Right forelimb (tissue), 1 donor: ENCODE measurements at regions not wholly inside any gene's neighbourhood (a gene's known extent, or its start where the extent isn't known, plus 50 kb on each side); places are given as distances from the start of the nearest gene placed in this dataset.
"Not testable (repeated sequence)": the region's sequence is repeated elsewhere in the genome, so short reads cannot be mapped to it uniquely, and the experiment has no call there.

ENCODE experiments used
- DNase-seq: peaks from one replicate; pipeline ENCODE4 v3.0.0-alpha.2; 2018

DNA sequence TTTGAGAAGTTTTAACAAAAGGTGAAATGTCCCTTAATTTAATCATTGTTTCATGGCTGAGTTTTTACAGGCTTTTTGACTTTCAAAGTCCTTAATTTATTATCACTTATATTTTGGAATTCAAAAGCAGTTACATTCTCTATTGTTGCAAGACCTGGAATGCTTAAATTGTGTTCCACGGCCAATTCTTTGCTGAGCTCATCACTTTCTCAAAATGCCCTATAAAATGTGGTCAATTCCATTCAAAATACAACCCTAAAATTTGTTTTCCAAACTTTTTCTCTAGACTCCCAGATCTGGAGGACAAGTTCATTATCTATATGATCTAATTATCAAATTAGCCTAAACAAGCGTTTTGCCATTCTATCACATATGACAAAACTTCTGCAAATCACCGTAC, 1051.2 kb downstream of the TDRD15 start:
- DNase-seq = no peak

GRCh38 chr2:22185251-22185650, 1061.5 kb downstream of the TDRD15 start:
- DNase-seq = no peak

GRCh38 chr2:22186261-22186828, 1062.6 kb downstream of the TDRD15 start:
- DNase-seq = not testable (repeated sequence)

GRCh38 chr2:22189893-22190480, 1066.2 kb downstream of the TDRD15 start:
- DNase-seq = no peak

GRCh38 chr2:22194218-22194617, 1070.5 kb downstream of the TDRD15 start:
- no peak for DNase-seq

DNA sequence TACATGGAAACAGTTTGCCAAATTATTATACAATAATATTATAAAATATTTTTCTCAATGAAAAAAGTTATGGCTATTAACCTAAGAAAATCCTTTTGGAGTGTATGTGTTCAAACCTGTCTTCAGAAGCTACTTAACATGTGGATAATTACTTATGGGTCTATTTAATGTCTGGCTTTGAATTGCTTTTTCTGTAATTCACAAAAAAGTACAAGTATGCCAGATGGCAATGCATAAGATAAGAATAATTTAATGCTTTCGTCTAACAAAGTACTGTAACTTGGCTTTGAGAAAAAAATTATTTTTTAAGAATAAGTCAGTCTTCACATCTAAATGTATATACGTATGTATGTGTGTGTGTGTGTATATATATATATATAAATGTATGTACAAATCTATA, 1073.0 kb downstream of the TDRD15 start:
- DNase-seq = no peak

DNA sequence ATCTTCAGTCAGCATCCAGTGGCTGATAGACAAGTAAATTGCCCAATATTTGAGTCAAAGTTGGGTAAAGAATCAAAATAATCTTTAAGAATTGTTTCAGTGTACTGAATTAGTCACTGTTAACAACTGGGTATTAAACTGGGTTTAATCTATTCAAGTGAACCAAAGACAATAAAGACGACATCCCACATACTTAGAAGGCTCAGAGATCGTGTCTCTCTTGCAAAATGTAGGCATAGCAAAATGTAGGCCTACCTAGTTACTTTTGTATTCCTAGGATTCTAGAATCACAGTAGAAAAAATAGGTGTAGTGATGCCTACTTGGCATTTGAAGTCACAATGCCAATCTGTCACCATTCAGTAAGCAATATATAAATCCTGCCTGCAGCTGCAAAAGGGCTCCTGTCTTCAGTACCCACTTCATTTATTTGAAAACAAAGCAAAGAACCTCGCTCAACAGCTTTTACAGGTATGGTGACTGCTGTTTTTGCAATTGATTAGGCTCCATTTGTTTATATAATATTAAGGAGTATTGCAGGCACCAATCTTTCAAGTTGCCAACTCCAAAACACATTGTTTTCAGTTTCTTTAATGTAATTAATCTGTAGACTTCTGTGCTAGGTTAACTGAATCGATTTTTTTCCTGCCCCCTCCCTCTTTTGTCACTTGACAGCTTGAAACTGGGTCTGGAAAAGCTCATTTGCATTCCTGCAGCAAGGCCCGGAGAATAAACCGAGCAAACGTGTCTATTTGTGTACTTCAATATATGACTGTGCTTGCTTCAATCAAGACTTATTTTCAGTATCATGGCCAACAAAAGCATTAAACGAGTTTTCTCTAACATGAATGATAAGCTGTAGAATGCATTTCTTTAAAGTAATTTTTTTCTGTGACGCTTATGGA, 1074.9 kb downstream of the TDRD15 start:
- DNase-seq = no peak

DNA sequence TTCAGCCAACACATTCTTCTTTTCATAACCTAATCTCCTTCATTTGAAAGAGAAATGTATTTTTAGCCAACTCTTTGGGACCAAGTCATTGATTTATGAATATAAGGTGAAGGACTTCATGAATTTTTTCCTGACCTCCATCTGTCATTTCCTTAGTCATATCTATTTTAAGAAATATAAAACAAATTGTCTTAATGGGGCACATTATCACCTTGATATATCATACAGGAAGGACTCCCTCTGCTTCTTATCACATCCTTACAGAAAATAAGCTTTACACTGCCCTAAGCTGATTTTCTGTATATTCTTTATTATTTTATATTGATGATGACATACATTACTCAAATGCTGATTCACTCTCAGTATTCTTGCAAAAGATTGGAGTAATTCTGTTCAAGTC, 1076.2 kb downstream of the TDRD15 start:
- DNase-seq = no peak

- no peak for DNase-seq
These were observed 1085.8 kb downstream of the TDRD15 start for GRCh38 chr2:22209545-22209944.

GRCh38 chr2:22213237-22213636, 1089.5 kb downstream of the TDRD15 start:
- no peak for DNase-seq

DNA sequence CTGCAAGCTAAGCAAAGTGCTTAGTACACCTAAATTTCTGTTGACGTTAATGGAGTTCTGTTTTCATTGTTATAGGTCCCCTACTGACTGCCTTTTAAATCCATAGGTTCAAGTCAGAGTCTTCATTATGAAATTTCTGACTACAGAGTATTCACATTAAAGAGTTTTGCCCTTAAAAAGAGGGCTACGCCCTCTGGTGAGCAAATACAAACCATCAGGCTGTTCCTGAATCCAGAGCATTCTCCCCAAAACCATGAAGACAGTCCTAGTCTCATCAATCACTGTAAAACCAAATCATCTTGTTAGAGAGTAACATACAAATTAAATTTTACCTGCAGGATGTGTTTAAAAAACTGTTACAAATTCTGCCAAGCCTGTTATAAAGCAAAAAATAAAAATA, 1091.7 kb downstream of the TDRD15 start:
- no peak for DNase-seq

DNA sequence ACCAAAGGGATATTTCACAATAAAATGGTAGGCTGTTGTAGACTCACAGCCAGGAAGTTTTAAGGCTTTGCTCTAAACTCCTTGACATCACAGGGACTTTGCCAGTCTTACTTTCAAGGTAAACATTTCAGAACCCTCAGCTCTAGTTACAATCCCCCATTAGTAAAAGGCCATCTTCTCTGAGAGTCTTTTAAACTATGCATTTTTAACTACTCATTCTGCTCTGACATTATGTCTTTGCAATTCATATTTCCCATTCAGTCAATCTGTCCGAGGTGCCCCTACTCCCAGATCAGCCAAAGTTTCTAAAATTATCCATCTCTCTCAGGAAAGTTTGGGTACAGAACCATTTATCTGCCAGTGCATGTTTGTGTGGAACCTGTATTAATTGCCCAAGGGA, 1094.1 kb downstream of the TDRD15 start:
- no peak for DNase-seq

GRCh38 chr2:22221006-22221405, 1097.2 kb downstream of the TDRD15 start:
- DNase-seq = no peak

- DNase-seq = no peak
These were observed 1115.2 kb downstream of the TDRD15 start for GRCh38 chr2:22238967-22239366.

GRCh38 chr2:22247466-22247865, 1123.7 kb downstream of the TDRD15 start:
- DNase-seq = no peak

GRCh38 chr2:22248851-22249250, 1125.1 kb downstream of the TDRD15 start:
- DNase-seq = no peak

DNA sequence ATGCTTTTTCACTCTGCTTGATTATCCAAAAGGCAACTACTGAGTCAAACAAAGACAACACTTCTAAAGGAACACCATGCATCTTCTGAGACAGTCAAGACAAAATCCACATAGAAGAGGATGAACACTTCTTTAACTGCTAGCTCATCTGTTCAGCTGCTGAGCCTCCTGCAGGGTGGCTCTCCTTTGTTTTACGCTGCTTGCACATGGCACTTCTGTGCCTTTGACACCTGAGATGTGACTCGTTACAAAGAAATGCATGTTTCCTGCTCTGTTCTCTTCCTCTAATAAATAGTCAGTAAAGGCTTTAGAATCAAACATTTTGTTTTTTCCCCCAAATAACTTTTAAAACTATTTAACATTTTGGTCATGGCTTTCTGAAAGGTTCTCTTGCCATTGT, 1129.4 kb downstream of the TDRD15 start:
- no peak for DNase-seq

DNA sequence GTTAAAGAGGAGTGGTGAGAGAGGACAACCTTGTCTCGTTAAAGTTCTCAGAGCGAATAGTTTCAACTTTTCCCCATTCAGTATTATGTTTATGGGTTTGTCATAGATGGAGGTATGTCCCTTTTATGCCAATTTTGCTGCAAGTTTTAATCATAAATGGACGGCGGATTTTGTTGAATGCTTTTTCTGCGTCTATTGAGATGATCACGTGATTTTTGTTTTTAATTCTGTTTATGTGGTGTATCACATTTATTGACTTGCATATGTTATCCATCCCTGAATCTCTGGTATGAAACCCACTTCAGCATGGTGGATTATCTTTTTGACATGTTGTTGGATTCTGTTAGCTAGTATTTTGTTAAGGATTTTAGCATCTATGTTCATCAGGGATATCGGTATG, 1123.8 kb upstream of the KLHL29 start:
- DNase-seq = no peak

DNA sequence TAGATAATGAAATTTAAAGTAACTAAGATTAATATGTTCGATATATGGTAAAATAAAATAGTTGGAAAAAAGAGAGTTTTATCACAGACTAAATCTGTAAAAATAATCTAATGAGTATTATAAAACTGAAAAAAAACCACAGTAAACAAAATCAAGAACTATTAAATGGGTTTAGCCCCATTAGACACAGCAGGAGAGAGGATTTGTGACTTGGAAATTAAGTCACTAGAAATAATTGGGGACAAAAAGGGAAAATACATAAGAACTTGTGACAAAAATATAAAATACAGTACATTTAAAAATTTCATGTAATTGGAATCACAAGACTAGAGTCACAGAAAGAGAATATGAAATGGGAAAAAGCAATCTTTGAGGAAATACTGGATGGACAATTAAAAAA, 1114.6 kb upstream of the KLHL29 start:
- DNase-seq = no peak

DNA sequence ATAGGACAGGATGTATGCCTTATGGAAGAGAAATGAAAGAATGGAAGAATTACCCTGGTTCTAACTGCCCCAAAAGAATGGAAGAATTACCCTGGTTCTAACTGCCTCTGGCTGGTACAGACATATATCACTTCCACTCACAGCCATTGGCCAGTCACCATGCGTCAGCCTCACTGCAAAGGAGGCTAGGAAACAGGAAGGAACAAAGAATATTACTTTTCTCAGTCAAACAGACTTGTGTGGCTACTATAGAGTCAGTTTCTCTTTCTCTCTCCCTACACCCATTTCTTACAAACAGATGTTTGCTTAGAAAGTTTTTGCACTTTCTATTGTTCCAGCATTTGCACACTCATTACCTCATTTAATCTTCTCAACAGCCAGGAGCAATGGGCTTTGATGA, 1111.1 kb upstream of the KLHL29 start:
- DNase-seq = no peak

- DNase-seq = no peak
These were observed 1110.3 kb upstream of the KLHL29 start for GRCh38 chr2:22274661-22275060.

GRCh38 chr2:22276696-22277095, 1108.3 kb upstream of the KLHL29 start:
- DNase-seq = no peak

GRCh38 chr2:22279541-22279940, 1105.4 kb upstream of the KLHL29 start:
- DNase-seq = no peak

- DNase-seq = no peak
These were observed 1103.9 kb upstream of the KLHL29 start for GRCh38 chr2:22281033-22281432.
